GM21528 (cell line): ENCODE measurements at regions not wholly inside any gene's neighbourhood (a gene's known extent, or its start where the extent isn't known, plus 50 kb on each side); places are given as distances from the start of the nearest gene placed in this dataset.
"Not testable (repeated sequence)": the region's sequence is repeated elsewhere in the genome, so short reads cannot be mapped to it uniquely, and the experiment has no call there.

Experiments used
- ATAC-seq: cut with Tn5 transposase; IDR thresholded peaks from one replicate; pipeline ENCODE4 v1.9.1; 2021; ENCODE audit warnings: mild to moderate bottlenecking, moderate library complexity; ENCODE audit not compliant: unreplicated experiment, low FRiP score

GRCh38 chr12:126935435-126935834 lies 1331.5 kb upstream of the TMEM132C start:
- ATAC-seq, result no peak

GRCh38 chr12:126936181-126936851 lies 1330.7 kb upstream of the TMEM132C start:
- no peak for ATAC-seq

- no peak for ATAC-seq
Observed at GRCh38 chr12:126937431-126937830, 1329.5 kb upstream of the TMEM132C start.

GRCh38 chr12:126944684-126945083 lies 1322.3 kb upstream of the TMEM132C start:
- no peak for ATAC-seq

- not testable (repeated sequence) for ATAC-seq
Observed at GRCh38 chr12:126946958-126947357, 1320.0 kb upstream of the TMEM132C start.

GRCh38 chr12:126949558-126949957 lies 1317.4 kb upstream of the TMEM132C start:
- ATAC-seq, result no peak

GRCh38 chr12:126950266-126950665 lies 1316.7 kb upstream of the TMEM132C start:
- no peak for ATAC-seq

- ATAC-seq, result no peak
Observed at GRCh38 chr12:126952096-126953007, 1314.6 kb upstream of the TMEM132C start.

- ATAC-seq, result no peak
Observed at GRCh38 chr12:126953365-126953889, 1313.5 kb upstream of the TMEM132C start.

GRCh38 chr12:126960221-126960620 lies 1306.7 kb upstream of the TMEM132C start:
- ATAC-seq, result no peak

- ATAC-seq, result no peak
Observed at GRCh38 chr12:126960709-126961108, 1306.3 kb upstream of the TMEM132C start.

- no peak for ATAC-seq
Observed at GRCh38 chr12:126963825-126964224, 1303.1 kb upstream of the TMEM132C start.

GRCh38 chr12:126966498-126966897 lies 1300.5 kb upstream of the TMEM132C start:
- ATAC-seq, result no peak

GRCh38 chr12:126967152-126967551 lies 1299.8 kb upstream of the TMEM132C start:
- ATAC-seq, result no peak

- ATAC-seq, result no peak
Observed at GRCh38 chr12:126974779-126975178, 1292.2 kb upstream of the TMEM132C start.

GRCh38 chr12:126976579-126976978 lies 1290.4 kb upstream of the TMEM132C start:
- ATAC-seq, result no peak

GRCh38 chr12:126979564-126979963 lies 1287.4 kb upstream of the TMEM132C start:
- not testable (repeated sequence) for ATAC-seq

- no peak for ATAC-seq
Observed at GRCh38 chr12:126982707-126983106, 1284.3 kb upstream of the TMEM132C start.

GRCh38 chr12:126983735-126984134 lies 1283.2 kb upstream of the TMEM132C start:
- ATAC-seq, result not testable (repeated sequence)

- not testable (repeated sequence) for ATAC-seq
Observed at GRCh38 chr12:126985663-126986062, 1281.3 kb upstream of the TMEM132C start.

- no peak for ATAC-seq
Observed at GRCh38 chr12:126989532-126989931, 1277.4 kb upstream of the TMEM132C start.
